Colonic mucosa (tissue), 4 donors: ENCODE measurements at regions not wholly inside any gene's neighbourhood (a gene's known extent, or its start where the extent isn't known, plus 50 kb on each side); places are given as distances from the start of the nearest gene placed in this dataset.

ENCODE experiments used
- DNase-seq: peaks from one replicate; pipeline ENCODE4 v3.0.0-alpha.2; 2020
- H3K27ac ChIP-seq: fragments of 200-600 bp; one replicate; pipeline ENCODE4 v1.8.0; 2021
- H3K27me3 ChIP-seq: fragments of 200-600 bp; one replicate; pipeline ENCODE4 v1.8.0; 2021
- H3K36me3 ChIP-seq: fragments of 200-600 bp; one replicate; pipeline ENCODE4 v1.8.0; 2021
- H3K4me1 ChIP-seq: fragments of 200-600 bp; one replicate; pipeline ENCODE4 v1.8.0; 2021; ENCODE audit warnings: mild to moderate bottlenecking
- H3K4me3 ChIP-seq: fragments of 200-600 bp; one replicate; pipeline ENCODE4 v1.8.0; 2021
- H3K9ac ChIP-seq, 2 donors: one replicate each; pipeline ENCODE4 v1.7.0; 2013; ENCODE audit warnings: control low read depth in 2 of 2, low read depth in 2 of 2, low read length in 2 of 2
- H3K9me3 ChIP-seq: fragments of 200-600 bp; one replicate; pipeline ENCODE4 v1.8.0; 2021
- CTCF ChIP-seq: fragments of 200-600 bp; IDR thresholded peaks from one replicate; pipeline ENCODE4 v1.8.0; 2022; ENCODE audit warnings: antibody characterized with exemption, mild to moderate bottlenecking
- intact Hi-C: fragments of 100-400 bp; cut with DNase I; formaldehyde crosslinking; loops from one replicate; pipeline ENCODE4 v1.14.1; 2022
- donor health status: healthy.
- donor health status: DM: no; HTN: no; CAD: no.
- donor health status: DM: no; HTN: no; CAD: no.

- intact Hi-C loops, result no loop called here
- Histone ChIP-seq H3K4me1 (no peaks in the 10 kb centered on the region), H3K9ac (no peak overlapping the region), H3K4me3 (no peak overlapping the region), H3K9me3 (no peaks in the 10 kb centered on the region), H3K36me3 (no peaks in the 10 kb centered on the region), H3K27ac (no peak overlapping the region), H3K27me3 (no peaks in the 10 kb centered on the region)
- TF ChIP-seq CTCF, result no peak
- DNase-seq, result no peak
These were observed 94.3 kb upstream of the ASIC2 start for GRCh38 chr17:33387406-33387805.

GRCh38 chr17:33389504-33390135 is 96.5 kb upstream of the ASIC2 start:
- no peak overlapping the region for H3K4me3 ChIP-seq
- DNase-seq, result no peak
- no peak for TF ChIP-seq CTCF
- no peaks in the 10 kb centered on the region for H3K9me3 ChIP-seq
- no peak overlapping the region for H3K9ac ChIP-seq
- intact Hi-C loops, result no loop called here
- H3K36me3 ChIP-seq, result no peaks in the 10 kb centered on the region
- H3K4me1 ChIP-seq, result no peaks in the 10 kb centered on the region
- no peak overlapping the region for H3K27ac ChIP-seq
- no peaks in the 10 kb centered on the region for H3K27me3 ChIP-seq

- intact Hi-C loops, result no loop called here
- Histone ChIP-seq H3K9ac (no peak overlapping the region), H3K36me3 (no peaks in the 10 kb centered on the region)
These were observed 97.5 kb upstream of the ASIC2 start for GRCh38 chr17:33390479-33391176.

GRCh38 chr17:33396818-33397217 is 103.7 kb upstream of the ASIC2 start:
- Histone ChIP-seq H3K9ac (no peak overlapping the region), H3K27ac (no peak overlapping the region)
- intact Hi-C loops, result no loop called here

More at GRCh38 chr17:33390479-33391176, 97.5 kb upstream of the ASIC2 start:
- Histone ChIP-seq H3K27me3 (no peaks in the 10 kb centered on the region), H3K9me3 (no peaks in the 10 kb centered on the region), H3K4me3 (no peak overlapping the region), H3K27ac (no peak overlapping the region), H3K4me1 (no peaks in the 10 kb centered on the region)
- no peak for DNase-seq
- no peak for TF ChIP-seq CTCF

GRCh38 chr17:33398386-33398785 is 105.3 kb upstream of the ASIC2 start:
- Histone ChIP-seq H3K4me3 (no peak overlapping the region), H3K27ac (no peak overlapping the region), H3K9me3 (no peaks in the 10 kb centered on the region), H3K9ac (no peak overlapping the region), H3K27me3 (no peaks in the 10 kb centered on the region), H3K4me1 (no peaks in the 10 kb centered on the region), H3K36me3 (no peaks in the 10 kb centered on the region)
- no peak for TF ChIP-seq CTCF
- intact Hi-C loops, result no loop called here
- DNase-seq, result no peak

More at GRCh38 chr17:33396818-33397217, 103.7 kb upstream of the ASIC2 start:
- Histone ChIP-seq H3K4me1 (no peaks in the 10 kb centered on the region), H3K27me3 (no peaks in the 10 kb centered on the region), H3K4me3 (no peak overlapping the region), H3K9me3 (no peaks in the 10 kb centered on the region), H3K36me3 (no peaks in the 10 kb centered on the region)
- no peak for DNase-seq
- no peak for TF ChIP-seq CTCF
